ENCODE measurements at regions not wholly inside any gene's neighbourhood (a gene's known extent, or its start where the extent isn't known, plus 50 kb on each side); places are given as distances from the start of the nearest gene placed in this dataset.

GRCh38 chr2:22952656-22953225, 432.2 kb upstream of the KLHL29 start:
- ATAC-seq (no peak), DNase-seq (ENCODE audit: low spot score) (no peak)
- CTCF ChIA-PET: no interaction called here
- H3K9me3 Mint-ChIP-seq: peaks cover 14% of the 10 kb centered on the region
- POLR2A ChIA-PET: no interaction called here
- TF ChIP-seq IRF2 (CRISPR knock-in tag; IDR thresholded peaks at IDR 0.05; ENCODE audit: borderline replicate concordance, low read depth): no peak
- no peak for TF ChIP-seq GABPB1 (CRISPR knock-in tag; IDR thresholded peaks at IDR 0.05)
- no peak for TF ChIP-seq ZNF281 (CRISPR knock-in tag; IDR thresholded peaks at IDR 0.05)
- TF ChIP-seq ZNF671 (CRISPR knock-in tag; IDR thresholded peaks at IDR 0.05): no peak
- TF ChIP-seq ZBTB43 (CRISPR knock-in tag; IDR thresholded peaks at IDR 0.05): no peak
- TF ChIP-seq USF2 (CRISPR knock-in tag; IDR thresholded peaks at IDR 0.05): no peak
- TF ChIP-seq SMAD3 (CRISPR knock-in tag; IDR thresholded peaks at IDR 0.05; ENCODE audit: borderline replicate concordance): no peak
- no peak for TF ChIP-seq MYBL2 (CRISPR knock-in tag; IDR thresholded peaks at IDR 0.05)
- TF ChIP-seq FOXK1 (CRISPR knock-in tag; IDR thresholded peaks at IDR 0.05): no peak
- no peak for TF ChIP-seq NR1H2 (CRISPR knock-in tag; IDR thresholded peaks at IDR 0.05)
- no peak for TF ChIP-seq E2F1 (CRISPR knock-in tag; IDR thresholded peaks at IDR 0.05)
- no peak for TF ChIP-seq ATF2 (CRISPR knock-in tag; IDR thresholded peaks at IDR 0.05; ENCODE audit: borderline replicate concordance, low read depth)
- no peaks in the 10 kb centered on the region for H3K27me3 Mint-ChIP-seq (ENCODE audit: low read depth)
- H3K4me3 Mint-ChIP-seq: no peak overlapping the region
- H3K27ac Mint-ChIP-seq: no peak overlapping the region
- peaks cover 5% of the 10 kb centered on the region; the same call in 1 of the 2 replicates for H3K36me3 Mint-ChIP-seq
- peaks cover 25% of the 10 kb centered on the region for H3K4me1 Mint-ChIP-seq

GRCh38 chr2:22957446-22957845, 427.5 kb upstream of the KLHL29 start:
- Mint-ChIP-seq H3K4me1 (peaks cover 6% of the 10 kb centered on the region), H3K27ac (no peak overlapping the region), H3K27me3 (ENCODE audit: low read depth) (no peaks in the 10 kb centered on the region), H3K36me3 (no peaks in the 10 kb centered on the region), H3K9me3 (peaks cover 4% of the 10 kb centered on the region; the same call in 1 of the 2 replicates), H3K4me3 (no peak overlapping the region)
- ATAC-seq: no peak
- DNase-seq (ENCODE audit: low spot score): no peak
- CTCF ChIA-PET: no interaction called here
- POLR2A ChIA-PET: no interaction called here
- TF ChIP-seq ZNF671 (CRISPR knock-in tag; IDR thresholded peaks at IDR 0.05) (no peak), TCF7 (CRISPR knock-in tag; IDR thresholded peaks at IDR 0.05; ENCODE audit: low read depth) (no peak), NR1H2 (CRISPR knock-in tag; IDR thresholded peaks at IDR 0.05) (no peak), ZNF425 (CRISPR knock-in tag; conservative IDR thresholded peaks at IDR 0.05) (no peak), ARID4B (CRISPR knock-in tag; IDR thresholded peaks at IDR 0.05; ENCODE audit: borderline replicate concordance) (no peak), ZNF512 (CRISPR knock-in tag; IDR thresholded peaks at IDR 0.05; ENCODE audit: borderline replicate concordance) (no peak), E2F5 (CRISPR knock-in tag; IDR thresholded peaks at IDR 0.05) (no peak)

Data from WTC11 (cell line).